ENCODE measurements at regions not wholly inside any gene's neighbourhood (a gene's known extent, or its start where the extent isn't known, plus 50 kb on each side); places are given as distances from the start of the nearest gene placed in this dataset.

GRCh38 chr20:21839982-21840381 is 134.5 kb downstream of the PAX1 start:
- TF ChIP-seq CTCF (IDR thresholded peaks at IDR 0.05) (no peak), POLR2A (IDR thresholded peaks at IDR 0.05) (no peak)

Measured in body of pancreas (tissue), 4 donors.